OCI-M1 (cell line): ENCODE measurements at regions not wholly inside any gene's neighbourhood (a gene's known extent, or its start where the extent isn't known, plus 50 kb on each side); places are given as distances from the start of the nearest gene placed in this dataset.
"Not testable (repeated sequence)": the region's sequence is repeated elsewhere in the genome, so short reads cannot be mapped to it uniquely, and the experiment has no call there.

Experiments
- DNase-seq: peaks from one replicate; lab custom pipeline; 2025; lab: John Stamatoyannopoulos, UW

DNA sequence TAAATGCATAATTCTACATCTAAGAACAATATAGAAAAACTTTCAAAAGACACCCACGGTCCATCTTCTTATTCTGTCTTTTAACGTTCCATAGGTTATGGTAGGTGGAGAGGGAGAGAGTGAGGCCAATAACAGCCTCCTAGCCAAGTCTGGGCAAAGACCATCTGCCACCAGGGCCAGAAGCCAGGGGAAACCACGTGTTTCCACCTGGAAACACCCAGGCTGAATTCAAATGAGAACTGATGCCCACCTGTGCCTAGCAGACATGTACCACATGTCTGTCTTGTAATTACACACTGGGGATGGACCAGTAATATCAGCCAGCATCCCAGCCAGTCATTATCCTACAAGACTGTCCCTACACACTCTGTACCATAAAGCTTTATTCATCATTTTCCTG, 1573.1 kb downstream of the EFNB2 start:
- DNase-seq = no peak

GRCh38 chr13:104961246-104961645, 1574.2 kb downstream of the EFNB2 start:
- DNase-seq = no peak

DNA sequence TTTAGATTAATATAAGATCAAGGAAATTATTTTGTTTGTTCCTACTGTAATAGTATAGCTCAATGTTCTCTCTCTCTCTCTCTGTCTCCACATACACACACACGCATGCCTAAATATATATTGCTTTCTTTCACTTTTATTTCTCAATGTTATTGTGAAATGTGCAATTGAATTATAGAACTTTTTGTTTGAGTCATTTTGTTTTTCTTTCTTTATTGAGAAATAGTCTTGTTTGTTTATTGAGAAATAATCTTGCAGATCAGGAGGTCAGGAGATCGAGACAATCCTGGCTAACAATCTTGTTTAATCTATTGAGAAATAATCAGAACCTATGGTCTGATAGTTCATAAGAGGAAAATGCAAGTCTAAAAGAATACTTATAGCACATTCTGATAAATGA, 1581.3 kb downstream of the EFNB2 start:
- no peak for DNase-seq

DNA sequence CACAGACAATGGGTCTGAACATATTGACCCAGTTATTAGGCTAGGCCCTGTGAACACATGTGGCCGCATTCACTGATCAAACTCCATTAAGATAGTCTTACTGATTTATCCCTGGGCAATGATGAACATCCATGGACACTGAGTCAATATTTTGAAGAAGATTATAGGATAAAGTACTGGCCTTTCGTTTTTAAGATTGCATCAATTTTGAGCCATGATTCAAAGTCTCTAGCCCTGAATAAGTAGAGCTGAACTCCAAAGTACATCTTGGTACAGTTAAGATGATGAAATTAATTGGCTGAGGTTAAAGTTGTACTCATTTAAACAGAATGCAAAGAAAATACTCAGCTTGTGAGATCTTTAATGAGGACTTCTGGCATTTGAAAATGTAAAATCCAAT, 1581.9 kb downstream of the EFNB2 start:
- DNase-seq = no peak

GRCh38 chr13:104949840-104950740, 1585.4 kb downstream of the EFNB2 start:
- DNase-seq = peak; percentile 71

DNA sequence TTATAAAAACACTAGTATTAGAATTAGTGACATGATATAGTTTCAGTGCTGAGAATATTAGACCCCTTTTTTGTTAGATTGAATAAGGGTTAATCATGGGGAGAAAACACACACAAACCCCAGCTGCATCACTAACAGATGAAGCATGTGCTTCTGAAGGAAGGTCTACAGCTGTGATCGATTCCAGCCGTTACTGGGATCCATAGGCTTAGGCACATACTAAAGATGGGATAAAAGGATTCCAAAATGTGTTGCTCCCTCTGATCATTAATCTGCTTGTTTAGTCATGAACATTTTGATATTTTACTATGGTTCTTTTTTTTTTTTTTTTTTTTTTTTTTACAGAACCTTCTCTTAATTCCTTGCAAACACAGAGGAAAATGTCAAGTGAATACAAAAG, 1591.3 kb downstream of the EFNB2 start:
- no peak for DNase-seq

DNA sequence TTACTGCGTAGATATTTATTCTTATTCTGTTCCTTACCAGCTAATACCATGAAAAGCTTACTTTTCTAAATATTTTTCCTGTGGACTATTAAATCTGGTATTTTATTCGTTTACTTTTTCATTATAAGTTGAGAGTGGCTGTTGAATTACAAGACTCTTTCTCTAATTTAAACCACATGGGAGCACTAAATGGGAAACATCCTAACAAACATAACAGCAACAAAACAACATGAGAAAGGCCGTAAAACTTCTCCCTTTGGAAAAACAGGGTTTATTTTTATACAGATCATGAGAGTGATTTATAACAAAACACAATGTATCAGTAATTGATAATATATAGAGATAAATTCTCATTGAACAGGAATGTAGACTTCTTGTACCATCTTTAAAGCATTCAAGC, 1592.1 kb downstream of the EFNB2 start:
- no peak for DNase-seq

GRCh38 chr13:104937881-104938280, 1597.6 kb downstream of the EFNB2 start:
- DNase-seq = no peak

DNA sequence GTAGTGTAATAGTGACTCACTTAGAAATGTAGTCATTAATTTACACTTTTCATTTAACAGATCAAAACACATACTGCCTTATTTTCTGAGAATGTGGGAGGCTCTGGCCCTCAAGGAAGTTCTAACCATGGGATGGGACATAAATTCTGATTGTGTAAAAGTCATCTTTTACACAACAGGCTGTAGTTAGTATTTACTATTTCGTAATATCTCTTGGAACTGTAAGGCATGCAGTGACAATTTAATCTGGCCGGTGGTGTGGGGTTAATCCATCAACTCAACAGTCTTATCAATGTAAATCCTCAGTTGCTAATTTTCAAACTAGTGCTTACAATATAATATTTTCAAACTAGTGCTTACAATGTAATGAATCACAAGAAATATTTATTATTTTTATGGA, 1599.2 kb downstream of the EFNB2 start:
- DNase-seq = peak; percentile 10

GRCh38 chr13:104920513-104920912, 1614.9 kb downstream of the EFNB2 start:
- DNase-seq = not testable (repeated sequence)

- no peak for DNase-seq
Measured at GRCh38 chr13:104920091-104920490, 1615.4 kb downstream of the EFNB2 start.

- no peak for DNase-seq
Measured at GRCh38 chr13:104900191-104900817, 1635.2 kb downstream of the EFNB2 start.

- no peak for DNase-seq
Measured at GRCh38 chr13:104898484-104898883, 1637.0 kb downstream of the EFNB2 start.

DNA sequence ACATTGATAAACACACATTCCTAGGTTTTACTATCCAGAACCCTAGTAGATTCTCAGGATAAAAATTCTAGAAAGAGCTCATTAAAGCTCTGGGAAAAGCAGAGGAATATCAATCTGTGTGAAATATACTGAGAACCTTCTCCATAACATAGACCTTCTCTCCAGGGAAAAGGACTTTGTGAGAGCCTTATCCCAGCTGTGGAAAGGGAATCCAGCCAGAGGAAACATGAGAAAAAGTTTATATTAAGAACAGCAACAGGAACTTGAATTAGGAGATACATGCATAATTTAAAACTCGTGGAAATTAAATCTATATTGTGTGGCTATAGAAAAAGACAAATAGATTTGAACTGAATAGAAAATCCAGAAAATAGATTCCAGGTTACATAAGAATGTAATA, 1639.9 kb downstream of the EFNB2 start:
- no peak for DNase-seq

GRCh38 chr13:104875038-104875754, 1660.3 kb downstream of the EFNB2 start:
- no peak for DNase-seq

DNA sequence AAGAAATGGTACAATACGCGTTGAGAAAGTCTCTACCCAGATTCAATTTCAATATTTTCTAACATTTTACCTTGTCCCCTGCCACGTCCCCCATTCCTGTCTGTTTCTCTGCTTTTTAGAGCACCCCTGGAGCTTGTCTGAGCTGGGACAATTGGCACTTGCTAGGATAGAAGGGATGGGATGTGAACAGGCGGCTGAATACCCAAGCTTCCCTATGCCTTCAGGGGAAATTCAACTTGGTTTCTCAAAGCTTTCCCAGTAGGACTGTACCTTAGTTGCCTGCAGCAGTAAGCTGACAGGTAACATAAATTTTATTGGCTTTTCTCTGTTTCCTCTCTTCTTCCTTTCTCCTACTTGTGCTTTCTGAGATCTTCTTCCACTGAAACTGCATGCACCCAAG, 1663.3 kb downstream of the EFNB2 start:
- no peak for DNase-seq

DNA sequence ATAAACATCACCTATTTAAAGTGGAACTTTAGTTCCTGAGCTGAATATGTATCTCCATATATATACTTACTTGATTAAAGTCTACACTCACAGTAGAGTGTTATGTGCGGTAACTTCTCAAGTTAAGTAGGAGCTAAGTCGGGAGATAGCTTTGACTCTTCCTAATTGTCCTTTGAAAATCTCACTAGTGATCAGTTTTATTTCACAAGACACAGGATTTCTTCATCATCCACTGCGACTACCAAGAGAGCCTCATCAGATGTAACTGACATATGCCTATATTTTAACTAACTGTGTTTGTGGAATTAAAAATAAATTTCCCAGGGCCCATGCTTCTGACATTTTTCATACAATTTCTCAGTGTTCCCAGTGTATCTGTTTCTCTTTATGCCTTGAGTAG, 1664.0 kb downstream of the EFNB2 start:
- no peak for DNase-seq

- DNase-seq = peak; percentile 62
Measured at GRCh38 chr13:104869501-104869900, 1666.0 kb downstream of the EFNB2 start.

DNA sequence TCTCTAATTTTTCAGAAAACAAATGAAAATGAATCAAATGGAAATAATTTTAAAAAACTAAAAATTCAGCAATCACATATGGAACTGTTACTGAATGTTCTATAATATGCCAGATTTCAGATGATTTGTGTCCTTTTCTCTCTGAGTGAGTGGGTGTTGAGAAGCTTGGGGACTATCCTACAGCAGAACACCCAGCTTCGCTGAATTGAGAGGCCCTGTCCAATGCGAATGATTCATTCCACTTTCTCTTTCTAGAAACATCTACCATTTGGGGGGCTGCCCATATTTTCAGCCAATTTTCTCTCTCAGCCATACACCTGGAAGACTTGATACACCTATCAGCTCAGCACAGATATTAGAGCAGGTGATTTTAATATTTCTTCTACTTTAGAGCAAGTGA, 1666.7 kb downstream of the EFNB2 start:
- no peak for DNase-seq

- DNase-seq = no peak
Measured at GRCh38 chr13:104855581-104855980, 1679.9 kb downstream of the EFNB2 start.

DNA sequence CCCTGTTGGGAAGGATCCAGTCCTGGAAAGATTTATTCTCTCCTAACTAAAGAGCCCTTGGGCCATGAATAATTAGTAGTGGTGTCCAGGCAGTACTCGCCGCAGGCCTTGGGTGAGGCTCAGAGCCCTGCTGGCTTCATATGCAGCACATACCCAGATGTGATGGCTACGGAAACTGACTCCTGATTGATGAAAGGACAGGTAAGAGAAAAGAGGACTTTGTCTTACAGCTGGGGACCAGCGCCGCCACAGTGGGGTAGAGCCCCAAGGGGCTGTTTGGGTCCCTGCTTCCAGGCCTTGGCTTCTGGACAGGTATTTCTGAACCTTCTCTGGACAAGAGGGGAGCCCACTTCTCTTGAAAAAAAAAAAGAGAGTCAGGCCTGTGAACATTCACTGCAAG, 1680.8 kb downstream of the EFNB2 start:
- DNase-seq = no peak

DNA sequence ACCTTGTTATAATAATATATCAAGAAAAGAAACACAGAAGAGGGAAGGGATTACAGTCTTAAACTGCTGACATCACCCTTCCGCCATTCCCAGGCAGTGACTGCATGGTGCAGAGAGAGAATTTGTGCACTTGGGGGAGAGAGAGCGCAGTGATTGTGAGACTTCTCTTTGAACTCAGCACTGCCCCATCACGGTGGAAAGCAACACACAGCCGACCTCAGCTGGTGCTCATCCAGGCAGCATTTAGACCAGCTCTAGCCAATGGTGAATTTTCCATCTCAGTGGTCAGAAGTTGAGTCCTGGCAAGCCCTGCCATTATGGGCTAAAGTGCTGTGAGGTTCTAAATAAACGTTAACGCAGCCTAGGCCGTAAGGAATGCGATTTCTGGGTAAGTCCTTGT, 1681.5 kb downstream of the EFNB2 start:
- DNase-seq = no peak

GRCh38 chr13:104847922-104848321, 1687.5 kb downstream of the EFNB2 start:
- DNase-seq = no peak
